D721Med (cell line): ENCODE measurements at regions not wholly inside any gene's neighbourhood (a gene's known extent, or its start where the extent isn't known, plus 50 kb on each side); places are given as distances from the start of the nearest gene placed in this dataset.

Experiments
- DNase-seq: peaks from one replicate; pipeline ENCODE4 v3.0.0; 2011; ENCODE audit warnings: low spot score; ENCODE audit not compliant: insufficient read length
- FAIRE-seq: peaks from 2 replicates; lab custom pipeline; 2011; peaks lifted over from hg19 to GRCh38; lab: Jason Lieb, UNC
- CTCF ChIP-seq: IDR thresholded peaks from 2 replicates; pipeline ENCODE4 v1.5.1; 2012; ENCODE audit warnings: mild to moderate bottlenecking, control low read depth; ENCODE audit not compliant: insufficient read depth; ENCODE audit errors: missing control alignments

- DNase-seq, result no peak
- TF ChIP-seq CTCF, result no peak
- no peak for FAIRE-seq
Observed at GRCh38 chr9:80791836-80792235, 897.5 kb downstream of the TLE1 start.

- DNase-seq (no peak), FAIRE-seq (no peak)
- no peak for TF ChIP-seq CTCF
Observed at GRCh38 chr9:80790764-80791163, 898.6 kb downstream of the TLE1 start.

GRCh38 chr9:80789831-80790230 is 899.5 kb downstream of the TLE1 start:
- FAIRE-seq (no peak), DNase-seq (no peak)
- TF ChIP-seq CTCF, result no peak

GRCh38 chr9:80787636-80788035 is 901.7 kb downstream of the TLE1 start:
- no peak for TF ChIP-seq CTCF
- DNase-seq (no peak), FAIRE-seq (no peak)

- FAIRE-seq (no peak), DNase-seq (no peak)
- TF ChIP-seq CTCF, result no peak
Observed at GRCh38 chr9:80784647-80785046, 904.7 kb downstream of the TLE1 start.

- TF ChIP-seq CTCF, result no peak
- FAIRE-seq (no peak), DNase-seq (no peak)
Observed at GRCh38 chr9:80775971-80776370, 913.4 kb downstream of the TLE1 start.

GRCh38 chr9:80775530-80775929 is 913.8 kb downstream of the TLE1 start:
- DNase-seq (no peak), FAIRE-seq (no peak)
- TF ChIP-seq CTCF, result no peak
